Thyroid gland (tissue), 4 donors: ENCODE measurements at regions not wholly inside any gene's neighbourhood (a gene's known extent, or its start where the extent isn't known, plus 50 kb on each side); places are given as distances from the start of the nearest gene placed in this dataset.

Experiments
- POLR2A ChIP-seq, 2 donors: fragments of 450-650 bp; IDR thresholded peaks; one replicate each; pipeline ENCODE4 v1.6.1; 2017; ENCODE audit warnings: antibody characterized with exemption in 2 of 2, mild to moderate bottlenecking in 2 of 2, moderate library complexity in 1 of 2
- TF ChIP-seq, protein P1 (sequence below), 6 experiments: fragments of 200-600 bp in 3 of 6; fragments of 450-650 bp in 3 of 6; sonication (generic) in 3 of 6; IDR thresholded peaks; one replicate each; pipeline ENCODE4 v1.5.1; 2016 to 2019; ENCODE audit warnings: antibody characterized with exemption in 6 of 6, mild to moderate bottlenecking in 2 of 6, inconsistent platforms in 1 of 6, moderate library complexity in 1 of 6

DNA sequence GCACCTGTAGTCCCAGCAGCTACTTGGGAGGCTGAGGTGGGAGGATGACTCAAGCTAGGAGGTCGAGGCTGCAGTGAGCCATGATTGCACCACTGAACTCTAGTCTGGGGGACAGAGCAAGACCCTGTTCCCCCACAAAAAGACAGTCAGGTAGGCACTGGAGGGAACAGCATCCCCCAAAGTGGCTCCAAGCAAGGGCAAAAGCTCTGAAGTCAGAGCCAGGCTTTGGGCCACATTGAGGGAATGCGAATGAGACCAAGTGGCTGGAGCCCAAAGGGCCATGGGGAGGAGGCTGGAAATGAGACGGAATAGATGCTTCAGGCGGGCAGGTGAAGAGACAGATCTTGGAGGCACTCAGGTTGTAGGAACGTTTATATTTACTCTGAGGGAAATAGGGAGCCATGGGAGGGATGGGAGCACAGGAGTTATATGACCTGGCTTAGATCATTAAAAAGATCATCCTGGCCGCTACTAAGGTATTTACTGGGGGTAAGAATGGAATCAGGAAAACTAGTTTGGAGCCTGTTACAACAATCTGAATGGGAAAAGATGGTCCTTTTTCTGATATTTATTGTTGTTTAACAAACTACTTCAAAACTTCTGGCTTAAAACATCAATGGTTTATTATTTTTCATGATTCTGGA, 229.6 kb upstream of the ZNF217 start:
- TF ChIP-seq, protein P1, sequence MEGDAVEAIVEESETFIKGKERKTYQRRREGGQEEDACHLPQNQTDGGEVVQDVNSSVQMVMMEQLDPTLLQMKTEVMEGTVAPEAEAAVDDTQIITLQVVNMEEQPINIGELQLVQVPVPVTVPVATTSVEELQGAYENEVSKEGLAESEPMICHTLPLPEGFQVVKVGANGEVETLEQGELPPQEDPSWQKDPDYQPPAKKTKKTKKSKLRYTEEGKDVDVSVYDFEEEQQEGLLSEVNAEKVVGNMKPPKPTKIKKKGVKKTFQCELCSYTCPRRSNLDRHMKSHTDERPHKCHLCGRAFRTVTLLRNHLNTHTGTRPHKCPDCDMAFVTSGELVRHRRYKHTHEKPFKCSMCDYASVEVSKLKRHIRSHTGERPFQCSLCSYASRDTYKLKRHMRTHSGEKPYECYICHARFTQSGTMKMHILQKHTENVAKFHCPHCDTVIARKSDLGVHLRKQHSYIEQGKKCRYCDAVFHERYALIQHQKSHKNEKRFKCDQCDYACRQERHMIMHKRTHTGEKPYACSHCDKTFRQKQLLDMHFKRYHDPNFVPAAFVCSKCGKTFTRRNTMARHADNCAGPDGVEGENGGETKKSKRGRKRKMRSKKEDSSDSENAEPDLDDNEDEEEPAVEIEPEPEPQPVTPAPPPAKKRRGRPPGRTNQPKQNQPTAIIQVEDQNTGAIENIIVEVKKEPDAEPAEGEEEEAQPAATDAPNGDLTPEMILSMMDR (IDR thresholded peaks at IDR 0.05), result no peak
- no peak for TF ChIP-seq POLR2A (IDR thresholded peaks at IDR 0.05)
